ENCODE measurements at regions not wholly inside any gene's neighbourhood (a gene's known extent, or its start where the extent isn't known, plus 50 kb on each side); places are given as distances from the start of the nearest gene placed in this dataset.

DNA sequence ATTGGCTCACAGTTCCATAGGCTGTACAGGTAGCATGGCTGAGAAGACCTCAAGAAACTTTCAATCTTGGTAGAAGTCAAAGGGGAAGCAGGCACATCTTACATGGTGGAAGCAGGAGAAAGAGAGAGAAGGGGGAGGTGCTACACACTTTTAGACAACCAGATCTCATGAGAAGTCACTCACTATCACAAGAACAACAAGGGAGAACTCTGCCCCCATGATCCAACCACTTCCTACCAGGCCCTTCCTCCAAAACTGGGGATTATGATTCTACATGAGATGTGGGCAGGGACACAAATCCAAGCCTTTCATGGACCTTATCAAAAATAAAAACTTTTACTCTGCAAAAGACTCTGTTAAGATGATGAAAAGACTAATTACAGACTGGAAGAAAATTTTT is 183.2 kb upstream of the TRIM24 start:
- H3K36me3 ChIP-seq (ENCODE audit: control insufficient read depth in 2 of 2, insufficient read depth in 2 of 2, low read length in 1 of 2) = no peaks in the 10 kb centered on the region

More for the DNA sequence above, 183.2 kb upstream of the TRIM24 start:
- ATAC-seq (no peak), DNase-seq (ENCODE audit: low read depth, low spot score) (no peak), FAIRE-seq (no peak)
- no peak overlapping the region for H3K27ac ChIP-seq (ENCODE audit: control insufficient read depth, insufficient read depth)
- in situ Hi-C loops (cut with MboI) (no loop called here), intact Hi-C loops (cut with micrococcal nuclease; ENCODE audit: unreplicated experiment) (no loop called here)
- no peak overlapping the region for H3K4me2 ChIP-seq (ENCODE audit: control insufficient read depth, insufficient read depth)
- no peak overlapping the region for H2AFZ ChIP-seq (ENCODE audit: control insufficient read depth, low read depth, low read length)
- POLR2A ChIA-PET = no interaction called here
- BruUV-seq (replicated peaks) = no TSS peak
- no peak overlapping the region for H3K9ac ChIP-seq (ENCODE audit: control insufficient read depth, insufficient read depth, low read length)
- no peaks in the 10 kb centered on the region for H4K20me1 ChIP-seq (ENCODE audit: control insufficient read depth, insufficient read depth)
- TF ChIP-seq, protein P1, sequence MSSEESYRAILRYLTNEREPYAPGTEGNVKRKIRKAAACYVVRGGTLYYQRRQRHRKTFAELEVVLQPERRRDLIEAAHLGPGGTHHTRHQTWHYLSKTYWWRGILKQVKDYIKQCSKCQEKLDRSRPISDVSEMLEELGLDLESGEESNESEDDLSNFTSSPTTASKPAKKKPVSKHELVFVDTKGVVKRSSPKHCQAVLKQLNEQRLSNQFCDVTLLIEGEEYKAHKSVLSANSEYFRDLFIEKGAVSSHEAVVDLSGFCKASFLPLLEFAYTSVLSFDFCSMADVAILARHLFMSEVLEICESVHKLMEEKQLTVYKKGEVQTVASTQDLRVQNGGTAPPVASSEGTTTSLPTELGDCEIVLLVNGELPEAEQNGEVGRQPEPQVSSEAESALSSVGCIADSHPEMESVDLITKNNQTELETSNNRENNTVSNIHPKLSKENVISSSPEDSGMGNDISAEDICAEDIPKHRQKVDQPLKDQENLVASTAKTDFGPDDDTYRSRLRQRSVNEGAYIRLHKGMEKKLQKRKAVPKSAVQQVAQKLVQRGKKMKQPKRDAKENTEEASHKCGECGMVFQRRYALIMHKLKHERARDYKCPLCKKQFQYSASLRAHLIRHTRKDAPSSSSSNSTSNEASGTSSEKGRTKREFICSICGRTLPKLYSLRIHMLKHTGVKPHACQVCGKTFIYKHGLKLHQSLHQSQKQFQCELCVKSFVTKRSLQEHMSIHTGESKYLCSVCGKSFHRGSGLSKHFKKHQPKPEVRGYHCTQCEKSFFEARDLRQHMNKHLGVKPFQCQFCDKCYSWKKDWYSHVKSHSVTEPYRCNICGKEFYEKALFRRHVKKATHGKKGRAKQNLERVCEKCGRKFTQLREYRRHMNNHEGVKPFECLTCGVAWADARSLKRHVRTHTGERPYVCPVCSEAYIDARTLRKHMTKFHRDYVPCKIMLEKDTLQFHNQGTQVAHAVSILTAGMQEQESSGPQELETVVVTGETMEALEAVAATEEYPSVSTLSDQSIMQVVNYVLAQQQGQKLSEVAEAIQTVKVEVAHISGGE (CRISPR knock-in tag; IDR thresholded peaks at IDR 0.05) = no peak
- TF ChIP-seq, protein P2, sequence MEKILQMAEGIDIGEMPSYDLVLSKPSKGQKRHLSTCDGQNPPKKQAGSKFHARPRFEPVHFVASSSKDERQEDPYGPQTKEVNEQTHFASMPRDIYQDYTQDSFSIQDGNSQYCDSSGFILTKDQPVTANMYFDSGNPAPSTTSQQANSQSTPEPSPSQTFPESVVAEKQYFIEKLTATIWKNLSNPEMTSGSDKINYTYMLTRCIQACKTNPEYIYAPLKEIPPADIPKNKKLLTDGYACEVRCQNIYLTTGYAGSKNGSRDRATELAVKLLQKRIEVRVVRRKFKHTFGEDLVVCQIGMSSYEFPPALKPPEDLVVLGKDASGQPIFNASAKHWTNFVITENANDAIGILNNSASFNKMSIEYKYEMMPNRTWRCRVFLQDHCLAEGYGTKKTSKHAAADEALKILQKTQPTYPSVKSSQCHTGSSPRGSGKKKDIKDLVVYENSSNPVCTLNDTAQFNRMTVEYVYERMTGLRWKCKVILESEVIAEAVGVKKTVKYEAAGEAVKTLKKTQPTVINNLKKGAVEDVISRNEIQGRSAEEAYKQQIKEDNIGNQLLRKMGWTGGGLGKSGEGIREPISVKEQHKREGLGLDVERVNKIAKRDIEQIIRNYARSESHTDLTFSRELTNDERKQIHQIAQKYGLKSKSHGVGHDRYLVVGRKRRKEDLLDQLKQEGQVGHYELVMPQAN (conservative IDR thresholded peaks at IDR 0.05) = no peak
- TF ChIP-seq MEF2A (IDR thresholded peaks at IDR 0.05; ENCODE audit: insufficient read depth, low read depth, low read length) = no peak
- no peak for TF ChIP-seq NFXL1 (IDR thresholded peaks at IDR 0.05; ENCODE audit: borderline replicate concordance)
- no peak for TF ChIP-seq ETV6 (conservative IDR thresholded peaks at IDR 0.05 in 1 of 2, IDR thresholded peaks at IDR 0.05 in 1 of 2; ENCODE audit: borderline replicate concordance in 1 of 2, low read depth in 1 of 2)
- TF ChIP-seq BCL11A (IDR thresholded peaks at IDR 0.05; ENCODE audit: low read depth, low read length) = no peak
- RAD21 ChIA-PET (ENCODE audit: unreplicated experiment) = no interaction called here
- SMC1A ChIA-PET (ENCODE audit: uncharacterized antibody, unreplicated experiment) = no interaction called here
- no peaks in the 10 kb centered on the region for H3K79me2 ChIP-seq (ENCODE audit: control insufficient read depth, insufficient read depth, low read length)
- CTCF ChIA-PET = no interaction called here
- H3K27me3 ChIP-seq (replicated peaks in 1 of 2; ENCODE audit: control insufficient read depth in 2 of 2, insufficient read depth in 2 of 2, low read length in 1 of 2) = no peaks in the 10 kb centered on the region
- H3K4me3 ChIP-seq = no peak overlapping the region
- no peaks in the 10 kb centered on the region for H3K9me3 ChIP-seq (replicated peaks; ENCODE audit: control insufficient read depth, insufficient read depth, low read length)
- no peaks in the 10 kb centered on the region for H3K4me1 ChIP-seq (ENCODE audit: control insufficient read depth, insufficient read depth, low read length)
